HG03354 (cell line): ENCODE measurements at regions not wholly inside any gene's neighbourhood (a gene's known extent, or its start where the extent isn't known, plus 50 kb on each side); places are given as distances from the start of the nearest gene placed in this dataset.
A peak's percentile ranks its signal among the peaks of the same experiment; 100 is the strongest.

Experiments
- ATAC-seq: cut with Tn5 transposase; IDR thresholded peaks from one replicate; pipeline ENCODE4 v1.9.1; 2021; ENCODE audit warnings: mild to moderate bottlenecking; ENCODE audit not compliant: unreplicated experiment, poor library complexity, severe bottlenecking

- no peak for ATAC-seq
Observed at GRCh38 chr1:195335541-195335940, 1272.7 kb downstream of the KCNT2 start.

GRCh38 chr1:195332102-195332501 lies 1276.1 kb downstream of the KCNT2 start:
- no peak for ATAC-seq

- ATAC-seq = no peak
Observed at GRCh38 chr1:195328681-195329080, 1279.6 kb downstream of the KCNT2 start.

GRCh38 chr1:195328102-195328501 lies 1280.1 kb downstream of the KCNT2 start:
- ATAC-seq = no peak

- ATAC-seq = no peak
Observed at GRCh38 chr1:195327361-195327760, 1280.9 kb downstream of the KCNT2 start.

- no peak for ATAC-seq
Observed at GRCh38 chr1:195326325-195326724, 1281.9 kb downstream of the KCNT2 start.

GRCh38 chr1:195325181-195325580 lies 1283.1 kb downstream of the KCNT2 start:
- ATAC-seq = no peak

GRCh38 chr1:195306281-195306680 lies 1302.0 kb downstream of the KCNT2 start:
- no peak for ATAC-seq

GRCh38 chr1:195294911-195295310 lies 1313.3 kb downstream of the KCNT2 start:
- ATAC-seq = no peak

- ATAC-seq = peak; percentile 57
Observed at GRCh38 chr1:195278644-195279043, 1329.6 kb downstream of the KCNT2 start.

GRCh38 chr1:195275710-195276109 lies 1332.5 kb downstream of the KCNT2 start:
- no peak for ATAC-seq

- no peak for ATAC-seq
Observed at GRCh38 chr1:195251900-195252299, 1356.3 kb downstream of the KCNT2 start.

- ATAC-seq = no peak
Observed at GRCh38 chr1:195243492-195243891, 1364.7 kb downstream of the KCNT2 start.

GRCh38 chr1:195241066-195241465 lies 1367.2 kb downstream of the KCNT2 start:
- no peak for ATAC-seq

- ATAC-seq = no peak
Observed at GRCh38 chr1:195238313-195238712, 1369.9 kb downstream of the KCNT2 start.

GRCh38 chr1:195236991-195237889 lies 1371.0 kb downstream of the KCNT2 start:
- no peak for ATAC-seq

- ATAC-seq = no peak
Observed at GRCh38 chr1:195218428-195219212, 1389.6 kb downstream of the KCNT2 start.

- ATAC-seq = no peak
Observed at GRCh38 chr1:195202241-195202640, 1406.0 kb downstream of the KCNT2 start.

GRCh38 chr1:195200772-195201171 lies 1407.5 kb downstream of the KCNT2 start:
- no peak for ATAC-seq

GRCh38 chr1:195197116-195197515 lies 1411.1 kb downstream of the KCNT2 start:
- no peak for ATAC-seq
